ENCODE measurements at regions not wholly inside any gene's neighbourhood (a gene's known extent, or its start where the extent isn't known, plus 50 kb on each side); places are given as distances from the start of the nearest gene placed in this dataset.

GRCh38 chr9:129234491-129234890 is 56.4 kb upstream of the IER5L start:
- H3K4me3 ChIP-seq (ENCODE audit: low read depth in 1 of 3, low read length in 3 of 3): no peak overlapping the region
- no peaks in the 10 kb centered on the region for H3K36me3 ChIP-seq (ENCODE audit: control insufficient read depth in 4 of 4, insufficient read depth in 3 of 4, low read depth in 1 of 4, low read length in 3 of 4)
- DNase-seq (ENCODE audit: low spot score): no peak
- 85% methylated on average over 4 of the region's 4 CpGs for WGBS
- H3K4me1 ChIP-seq (ENCODE audit: control insufficient read depth in 4 of 4, insufficient read depth in 4 of 4, low read length in 3 of 4): peaks cover 0 to 2% (median 0%) of the 10 kb centered on the region in 4 donors
- no peak overlapping the region for H3K9ac ChIP-seq (ENCODE audit: low read depth in 1 of 2, low read length in 2 of 2)
- no peak overlapping the region for H3K27ac ChIP-seq (ENCODE audit: low read depth in 1 of 2, low read length in 2 of 2)
- H3K9me3 ChIP-seq (ENCODE audit: control insufficient read depth in 4 of 4, low read length in 3 of 4): no peaks in the 10 kb centered on the region
- no peaks in the 10 kb centered on the region for H3K27me3 ChIP-seq (ENCODE audit: control insufficient read depth in 4 of 4, insufficient read depth in 4 of 4, low read length in 3 of 4)
- TF ChIP-seq EGR1 (IDR thresholded peaks at IDR 0.05; ENCODE audit: low read depth in 2 of 2) (no peak), HNF4G (IDR thresholded peaks at IDR 0.05) (no peak), YY1 (IDR thresholded peaks at IDR 0.05) (no peak), RXRA (IDR thresholded peaks at IDR 0.05) (no peak), FOXA2 (IDR thresholded peaks at IDR 0.05) (no peak), HNF4A (conservative IDR thresholded peaks at IDR 0.05) (no peak), JUND (IDR thresholded peaks at IDR 0.05) (no peak), FOXA1 (IDR thresholded peaks at IDR 0.05) (no peak)

GRCh38 chr9:129232839-129233591 is 55.0 kb upstream of the IER5L start:
- Histone ChIP-seq H3K9me3 (ENCODE audit: control insufficient read depth in 4 of 4, low read length in 3 of 4) (no peaks in the 10 kb centered on the region), H3K4me1 (ENCODE audit: control insufficient read depth in 4 of 4, insufficient read depth in 4 of 4, low read length in 3 of 4) (peaks cover 0 to 2% (median 0%) of the 10 kb centered on the region in 4 donors), H3K27ac (ENCODE audit: low read depth in 1 of 2, low read length in 2 of 2) (no peak overlapping the region), H3K27me3 (ENCODE audit: control insufficient read depth in 4 of 4, insufficient read depth in 4 of 4, low read length in 3 of 4) (no peaks in the 10 kb centered on the region), H3K9ac (ENCODE audit: low read depth in 1 of 2, low read length in 2 of 2) (no peak overlapping the region), H3K4me3 (ENCODE audit: low read depth in 1 of 3, low read length in 3 of 3) (no peak overlapping the region), H3K36me3 (ENCODE audit: control insufficient read depth in 4 of 4, insufficient read depth in 3 of 4, low read depth in 1 of 4, low read length in 3 of 4) (no peaks in the 10 kb centered on the region)
- DNase-seq (ENCODE audit: low spot score): no peak
- WGBS: 65% methylated on average over 1 of the region's 1 CpG
- TF ChIP-seq SP1 (IDR thresholded peaks at IDR 0.05) (no peak), RXRA (IDR thresholded peaks at IDR 0.05) (no peak), JUND (IDR thresholded peaks at IDR 0.05) (no peak), ZBTB33 (IDR thresholded peaks at IDR 0.05) (no peak)
- TF ChIP-seq, protein P1, sequence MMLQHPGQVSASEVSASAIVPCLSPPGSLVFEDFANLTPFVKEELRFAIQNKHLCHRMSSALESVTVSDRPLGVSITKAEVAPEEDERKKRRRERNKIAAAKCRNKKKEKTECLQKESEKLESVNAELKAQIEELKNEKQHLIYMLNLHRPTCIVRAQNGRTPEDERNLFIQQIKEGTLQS (IDR thresholded peaks at IDR 0.05): no peak

DNA sequence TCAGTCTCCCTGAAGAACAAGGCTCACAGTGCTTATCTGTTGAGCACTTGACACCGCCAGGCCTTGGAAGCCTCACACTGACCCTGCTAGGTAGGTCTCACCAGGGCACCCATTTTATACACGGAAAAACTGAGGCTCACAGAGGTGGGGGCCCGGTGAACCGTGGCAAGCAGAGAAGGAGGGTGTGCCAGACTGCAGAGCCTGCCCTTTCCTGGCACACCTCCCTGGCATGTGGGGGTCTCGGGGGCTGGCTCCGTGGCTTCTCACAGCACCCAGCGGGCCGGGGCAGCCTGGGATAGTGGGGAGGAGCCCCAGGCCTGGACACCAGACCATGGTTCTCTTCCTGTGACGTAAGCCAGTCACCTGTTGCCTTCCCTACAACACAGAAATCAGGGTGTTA is 53.7 kb upstream of the IER5L start:
- H3K27ac ChIP-seq (ENCODE audit: low read depth in 1 of 2, low read length in 2 of 2): no peak overlapping the region
- no peaks in the 10 kb centered on the region for H3K36me3 ChIP-seq (ENCODE audit: control insufficient read depth in 4 of 4, insufficient read depth in 3 of 4, low read depth in 1 of 4, low read length in 3 of 4)
- H3K9me3 ChIP-seq (ENCODE audit: control insufficient read depth in 4 of 4, low read length in 3 of 4): no peaks in the 10 kb centered on the region
- peaks cover 0 to 2% (median 0%) of the 10 kb centered on the region in 4 donors for H3K4me1 ChIP-seq (ENCODE audit: control insufficient read depth in 4 of 4, insufficient read depth in 4 of 4, low read length in 3 of 4)
- WGBS: 91% methylated on average over 9 of the region's 9 CpGs
- no peaks in the 10 kb centered on the region for H3K27me3 ChIP-seq (ENCODE audit: control insufficient read depth in 4 of 4, insufficient read depth in 4 of 4, low read length in 3 of 4)
- no peak overlapping the region for H3K4me3 ChIP-seq (ENCODE audit: low read depth in 1 of 3, low read length in 3 of 3)
- no peak overlapping the region for H3K9ac ChIP-seq (ENCODE audit: low read depth in 1 of 2, low read length in 2 of 2)
- DNase-seq (ENCODE audit: low spot score): no peak
- TF ChIP-seq, protein P2, sequence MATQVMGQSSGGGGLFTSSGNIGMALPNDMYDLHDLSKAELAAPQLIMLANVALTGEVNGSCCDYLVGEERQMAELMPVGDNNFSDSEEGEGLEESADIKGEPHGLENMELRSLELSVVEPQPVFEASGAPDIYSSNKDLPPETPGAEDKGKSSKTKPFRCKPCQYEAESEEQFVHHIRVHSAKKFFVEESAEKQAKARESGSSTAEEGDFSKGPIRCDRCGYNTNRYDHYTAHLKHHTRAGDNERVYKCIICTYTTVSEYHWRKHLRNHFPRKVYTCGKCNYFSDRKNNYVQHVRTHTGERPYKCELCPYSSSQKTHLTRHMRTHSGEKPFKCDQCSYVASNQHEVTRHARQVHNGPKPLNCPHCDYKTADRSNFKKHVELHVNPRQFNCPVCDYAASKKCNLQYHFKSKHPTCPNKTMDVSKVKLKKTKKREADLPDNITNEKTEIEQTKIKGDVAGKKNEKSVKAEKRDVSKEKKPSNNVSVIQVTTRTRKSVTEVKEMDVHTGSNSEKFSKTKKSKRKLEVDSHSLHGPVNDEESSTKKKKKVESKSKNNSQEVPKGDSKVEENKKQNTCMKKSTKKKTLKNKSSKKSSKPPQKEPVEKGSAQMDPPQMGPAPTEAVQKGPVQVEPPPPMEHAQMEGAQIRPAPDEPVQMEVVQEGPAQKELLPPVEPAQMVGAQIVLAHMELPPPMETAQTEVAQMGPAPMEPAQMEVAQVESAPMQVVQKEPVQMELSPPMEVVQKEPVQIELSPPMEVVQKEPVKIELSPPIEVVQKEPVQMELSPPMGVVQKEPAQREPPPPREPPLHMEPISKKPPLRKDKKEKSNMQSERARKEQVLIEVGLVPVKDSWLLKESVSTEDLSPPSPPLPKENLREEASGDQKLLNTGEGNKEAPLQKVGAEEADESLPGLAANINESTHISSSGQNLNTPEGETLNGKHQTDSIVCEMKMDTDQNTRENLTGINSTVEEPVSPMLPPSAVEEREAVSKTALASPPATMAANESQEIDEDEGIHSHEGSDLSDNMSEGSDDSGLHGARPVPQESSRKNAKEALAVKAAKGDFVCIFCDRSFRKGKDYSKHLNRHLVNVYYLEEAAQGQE (IDR thresholded peaks at IDR 0.05): no peak
- no peak for TF ChIP-seq FOXA2 (IDR thresholded peaks at IDR 0.05)
- no peak for TF ChIP-seq RAD21 (IDR thresholded peaks at IDR 0.05)
- no peak for TF ChIP-seq CTCF (IDR thresholded peaks at IDR 0.05; ENCODE audit: low read depth, low read length, missing input control)
- TF ChIP-seq, protein P1 (IDR thresholded peaks at IDR 0.05): no peak
- no peak for TF ChIP-seq JUND (IDR thresholded peaks at IDR 0.05)
- TF ChIP-seq YY1 (IDR thresholded peaks at IDR 0.05): no peak
- TF ChIP-seq TAF1 (conservative IDR thresholded peaks at IDR 0.05): no peak
- TF ChIP-seq RXRA (IDR thresholded peaks at IDR 0.05): no peak
- TF ChIP-seq MAX (IDR thresholded peaks at IDR 0.05): no peak
- TF ChIP-seq FOXA1 (IDR thresholded peaks at IDR 0.05): no peak
- no peak for TF ChIP-seq HNF4G (IDR thresholded peaks at IDR 0.05)
- no peak for TF ChIP-seq SP1 (IDR thresholded peaks at IDR 0.05)
- no peak for TF ChIP-seq EGR1 (IDR thresholded peaks at IDR 0.05; ENCODE audit: low read depth in 2 of 2)
- TF ChIP-seq GABPA (IDR thresholded peaks at IDR 0.05 in 1 of 2, conservative IDR thresholded peaks at IDR 0.05 in 1 of 2): no peak
- TF ChIP-seq HNF4A (conservative IDR thresholded peaks at IDR 0.05): no peak
